Psoas muscle (tissue), 7 donors: ENCODE measurements at regions not wholly inside any gene's neighbourhood (a gene's known extent, or its start where the extent isn't known, plus 50 kb on each side); places are given as distances from the start of the nearest gene placed in this dataset.

Experiments
- ATAC-seq, 4 donors: fragments of 200-7000 bp; cut with Tn5 transposase; one replicate each; pipeline ENCODE4 v1.9.1; 2020; ENCODE audit warnings: moderate library complexity in 3 of 4, mild to moderate bottlenecking in 2 of 4
- DNase-seq, 2 donors: peaks; one replicate each; pipeline ENCODE4 v3.0.0-alpha.2; 2020
- H3K27ac ChIP-seq: fragments of 200-600 bp; one replicate; pipeline ENCODE4 v1.8.0; 2022
- H3K27me3 ChIP-seq, 3 donors: fragments of 200-600 bp in 1 of 3; one replicate each; pipeline versions ENCODE4 v1.6.1 to v1.8.0; 2013 to 2022; ENCODE audit warnings: low read length in 2 of 3, mild to moderate bottlenecking in 2 of 3, moderate library complexity in 1 of 3; ENCODE audit not compliant: insufficient read depth in 3 of 3
- H3K36me3 ChIP-seq, 2 donors: fragments of 200-600 bp in 1 of 2; one replicate each; pipeline versions ENCODE4 v1.6.1 to v1.8.0; 2013 to 2022; ENCODE audit warnings: low read depth in 1 of 2, mild to moderate bottlenecking in 1 of 2, moderate library complexity in 1 of 2; ENCODE audit not compliant: insufficient read depth in 1 of 2
- H3K4me1 ChIP-seq: fragments of 200-600 bp; one replicate; pipeline ENCODE4 v1.8.0; 2022
- H3K4me3 ChIP-seq: fragments of 200-600 bp; one replicate; pipeline ENCODE4 v1.8.0; 2022; ENCODE audit warnings: mild to moderate bottlenecking
- H3K9me3 ChIP-seq: fragments of 200-600 bp; one replicate; pipeline ENCODE4 v1.8.0; 2022
- WGBS, 3 donors: extraction: QIAGEN DNeasy Blood & Tissue Kit; methylation state at CpG; one replicate each; pipeline versions ENCODE4 v1.1.6 to v1.1.7; 2013; 5-methylcytosine and 5-hydroxymethylcytosine counted together
- intact Hi-C, 2 donors: fragments of 100-400 bp; cut with DNase I; formaldehyde crosslinking; loops; one replicate each; pipeline versions ENCODE4 v1.11.0 to v1.14.2; 2022
- TF ChIP-seq, protein P1 (sequence below): fragments of 200-600 bp; IDR thresholded peaks from one replicate; pipeline ENCODE4 v1.8.0; 2022; ENCODE audit warnings: antibody characterized with exemption
- donor health status: healthy with polysubstance abuse.
- donor health status: DM: no; HTN: no; CAD: no; lungs with moderate emphysema.
- donor health status: Bipolar disorder and iron deficiency.
- donor health status: healthy.
- donor health status: DM: yes; HTN: yes; CAD: no.
- donor health status: DM: no; HTN: no; CAD: no.
- donor health status: DM: yes; HTN: yes; CAD: no.

GRCh38 chr4:153040677-153041076 is 104.6 kb downstream of the FHDC1 start:
- Histone ChIP-seq H3K27me3 (no peaks in the 10 kb centered on the region), H3K4me3 (no peak overlapping the region), H3K9me3 (no peaks in the 10 kb centered on the region), H3K27ac (no peak overlapping the region), H3K4me1 (no peaks in the 10 kb centered on the region), H3K36me3 (no peaks in the 10 kb centered on the region)
- DNase-seq (no peak), ATAC-seq (no peak)
- WGBS, 3 donors: 84 to 94% (median 92%) methylated on average over 6 of the region's 6 CpGs
- intact Hi-C loops: no loop called here
- TF ChIP-seq, protein P1, sequence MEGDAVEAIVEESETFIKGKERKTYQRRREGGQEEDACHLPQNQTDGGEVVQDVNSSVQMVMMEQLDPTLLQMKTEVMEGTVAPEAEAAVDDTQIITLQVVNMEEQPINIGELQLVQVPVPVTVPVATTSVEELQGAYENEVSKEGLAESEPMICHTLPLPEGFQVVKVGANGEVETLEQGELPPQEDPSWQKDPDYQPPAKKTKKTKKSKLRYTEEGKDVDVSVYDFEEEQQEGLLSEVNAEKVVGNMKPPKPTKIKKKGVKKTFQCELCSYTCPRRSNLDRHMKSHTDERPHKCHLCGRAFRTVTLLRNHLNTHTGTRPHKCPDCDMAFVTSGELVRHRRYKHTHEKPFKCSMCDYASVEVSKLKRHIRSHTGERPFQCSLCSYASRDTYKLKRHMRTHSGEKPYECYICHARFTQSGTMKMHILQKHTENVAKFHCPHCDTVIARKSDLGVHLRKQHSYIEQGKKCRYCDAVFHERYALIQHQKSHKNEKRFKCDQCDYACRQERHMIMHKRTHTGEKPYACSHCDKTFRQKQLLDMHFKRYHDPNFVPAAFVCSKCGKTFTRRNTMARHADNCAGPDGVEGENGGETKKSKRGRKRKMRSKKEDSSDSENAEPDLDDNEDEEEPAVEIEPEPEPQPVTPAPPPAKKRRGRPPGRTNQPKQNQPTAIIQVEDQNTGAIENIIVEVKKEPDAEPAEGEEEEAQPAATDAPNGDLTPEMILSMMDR: no peak

GRCh38 chr4:153044036-153044435 is 107.9 kb downstream of the FHDC1 start:
- DNase-seq (no peak), ATAC-seq (no peak)
- Histone ChIP-seq H3K9me3 (no peaks in the 10 kb centered on the region), H3K27me3 (no peaks in the 10 kb centered on the region), H3K27ac (no peak overlapping the region), H3K4me1 (no peaks in the 10 kb centered on the region), H3K36me3 (no peaks in the 10 kb centered on the region), H3K4me3 (no peak overlapping the region)
- TF ChIP-seq, protein P1: no peak
- intact Hi-C loops: no loop called here
- 93 to 100% (median 96%) methylated on average over 1 of the region's 1 CpG for WGBS, 3 donors

GRCh38 chr4:153045111-153045982 is 109.2 kb downstream of the FHDC1 start:
- 83 to 94% (median 85%) methylated on average over 4 of the region's 4 CpGs for WGBS, 3 donors
- Histone ChIP-seq H3K36me3 (no peaks in the 10 kb centered on the region), H3K27me3 (no peaks in the 10 kb centered on the region), H3K9me3 (no peaks in the 10 kb centered on the region), H3K4me3 (no peak overlapping the region), H3K27ac (no peak overlapping the region), H3K4me1 (no peaks in the 10 kb centered on the region)
- intact Hi-C loops: no loop called here
- ATAC-seq: no peak
- TF ChIP-seq, protein P1: no peak
- no peak for DNase-seq

DNA sequence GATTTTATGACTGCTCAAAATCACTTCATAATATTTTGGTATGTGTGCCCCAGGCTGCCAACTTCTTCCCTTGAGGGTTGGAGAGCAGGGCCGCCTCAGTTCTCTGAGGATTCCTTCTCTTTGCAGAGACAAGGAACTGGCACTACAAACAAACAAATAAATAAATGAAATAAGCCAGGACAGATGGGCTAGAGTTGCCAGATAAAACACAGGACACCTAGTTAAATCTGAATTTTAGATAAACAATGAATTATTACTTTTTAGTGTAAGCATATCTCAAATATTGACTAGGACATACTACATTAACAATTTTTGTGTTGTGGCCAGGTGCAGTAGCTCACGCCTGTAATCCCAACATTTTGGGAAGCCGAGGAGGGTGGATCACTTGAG is 122.5 kb downstream of the FHDC1 start:
- Histone ChIP-seq H3K27me3 (peaks cover 2 to 7% (median 3%) of the 10 kb centered on the region in 3 donors), H3K27ac (no peak overlapping the region), H3K4me1 (no peaks in the 10 kb centered on the region), H3K4me3 (no peak overlapping the region), H3K36me3 (no peaks in the 10 kb centered on the region), H3K9me3 (no peaks in the 10 kb centered on the region)
- DNase-seq: no peak
- no peak for ATAC-seq
- WGBS, 3 donors: 69 to 78% (median 70%) methylated on average over 3 of the region's 3 CpGs
- TF ChIP-seq, protein P1: no peak
- intact Hi-C loops: no loop called here
